SK-N-DZ (cell line): ENCODE measurements at regions not wholly inside any gene's neighbourhood (a gene's known extent, or its start where the extent isn't known, plus 50 kb on each side); places are given as distances from the start of the nearest gene placed in this dataset.
"Not testable (repeated sequence)": the region's sequence is repeated elsewhere in the genome, so short reads cannot be mapped to it uniquely, and the experiment has no call there.

Source experiments
- DNase-seq: peaks from one replicate; pipeline ENCODE4 v3.0.0-alpha.2; 2015; ENCODE audit warnings: low spot score

DNA sequence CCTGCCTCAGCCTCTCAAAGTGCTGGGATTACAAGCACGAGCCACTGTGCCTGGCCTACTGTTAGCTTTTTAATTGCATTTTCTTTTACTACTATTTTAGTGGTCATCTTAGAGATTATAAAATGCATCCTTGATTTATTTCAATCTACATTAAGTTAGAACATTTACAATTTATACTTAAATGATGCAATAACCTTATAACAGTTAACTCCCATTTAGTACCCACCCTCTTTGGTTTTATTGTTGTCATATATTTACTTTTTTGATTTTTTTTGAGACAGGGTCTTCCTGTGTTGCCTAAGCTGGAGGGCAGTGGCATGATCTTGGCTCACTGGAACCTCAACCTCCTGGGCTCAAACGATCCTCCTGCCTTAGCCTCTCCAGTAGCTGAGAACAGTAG, 77.3 kb downstream of the PPCDC start:
- DNase-seq, result no peak

DNA sequence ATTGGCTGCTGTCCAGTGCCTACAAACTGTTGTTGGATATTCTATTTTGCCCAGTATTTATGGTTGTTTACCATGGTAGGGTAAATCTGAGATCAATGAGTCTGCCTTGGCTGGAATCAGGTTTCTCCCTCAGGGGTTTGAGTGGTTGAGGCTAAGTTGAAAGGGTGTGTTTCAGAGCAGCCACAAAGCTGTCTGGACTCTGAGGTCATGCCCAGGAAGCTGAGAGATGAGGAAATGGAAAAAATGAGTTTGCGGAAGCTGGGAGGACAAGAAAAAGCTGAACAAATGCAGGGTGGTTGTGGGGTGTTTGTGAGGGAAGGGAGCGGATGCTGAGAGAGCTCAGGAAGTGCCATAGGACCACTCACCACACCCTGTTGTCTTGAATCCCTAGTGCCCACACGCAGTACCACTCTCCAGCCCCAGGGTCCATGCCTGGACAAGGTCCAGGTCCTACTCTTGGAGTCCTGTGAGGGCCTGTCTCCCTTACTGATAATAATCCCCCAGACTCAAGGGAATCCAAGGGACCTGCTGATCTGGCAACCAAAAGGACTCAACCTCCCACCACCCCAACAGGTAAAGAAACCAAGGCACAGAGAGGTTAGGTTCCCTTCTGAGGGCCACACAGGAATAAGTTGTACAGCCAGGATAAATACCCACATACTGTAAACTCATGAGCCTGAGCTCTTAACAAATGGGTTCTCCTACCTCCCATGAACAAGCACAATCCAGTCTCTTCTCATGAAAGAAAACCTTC, 81.6 kb downstream of the PPCDC start:
- no peak for DNase-seq

- no peak for DNase-seq
These were observed 84.1 kb downstream of the PPCDC start for GRCh38 chr15:75107516-75107907.

DNA sequence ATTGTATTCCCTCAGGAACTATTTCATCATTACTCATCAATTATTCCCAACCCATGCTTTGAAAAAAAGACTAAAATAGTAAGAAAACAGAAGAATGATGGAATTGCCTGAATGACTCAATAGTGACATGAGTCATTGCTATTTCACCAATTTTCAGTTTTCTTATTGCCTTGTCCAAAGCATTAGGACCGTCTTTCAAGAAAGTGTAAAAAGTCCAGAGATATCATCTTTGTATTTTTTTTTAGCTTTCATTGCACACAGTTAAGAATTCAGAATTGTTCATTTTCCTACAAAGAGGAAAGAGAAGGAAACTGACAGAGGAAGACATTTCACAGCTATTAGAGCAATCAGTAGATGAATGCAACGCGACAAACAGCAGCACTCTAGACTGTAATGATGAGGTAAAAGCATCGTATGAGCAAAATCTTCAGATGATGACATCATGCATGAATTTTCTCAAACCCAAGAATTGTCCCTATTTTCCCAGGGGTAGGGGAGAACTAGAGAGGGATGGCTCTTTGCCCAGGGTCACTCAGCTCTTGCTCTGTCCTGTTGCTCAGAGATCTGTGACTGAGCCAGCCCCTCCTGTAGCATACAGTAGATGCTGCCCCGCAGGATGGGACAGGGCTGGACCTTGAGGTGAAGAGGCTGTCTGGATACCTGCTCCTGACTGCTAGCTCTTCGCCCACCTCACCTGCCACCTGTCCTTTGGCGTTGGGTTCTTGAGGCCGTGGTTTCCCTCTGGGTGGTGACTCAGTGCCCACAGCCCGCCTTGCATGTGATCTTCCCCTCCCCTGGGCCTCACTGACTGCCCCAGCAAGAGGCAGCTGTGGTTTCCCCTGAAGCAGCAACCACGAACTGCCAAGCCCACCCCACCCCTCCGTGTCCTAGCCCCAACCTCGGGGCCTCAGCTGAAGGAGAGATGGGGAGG, 84.8 kb downstream of the PPCDC start:
- no peak for DNase-seq

DNA sequence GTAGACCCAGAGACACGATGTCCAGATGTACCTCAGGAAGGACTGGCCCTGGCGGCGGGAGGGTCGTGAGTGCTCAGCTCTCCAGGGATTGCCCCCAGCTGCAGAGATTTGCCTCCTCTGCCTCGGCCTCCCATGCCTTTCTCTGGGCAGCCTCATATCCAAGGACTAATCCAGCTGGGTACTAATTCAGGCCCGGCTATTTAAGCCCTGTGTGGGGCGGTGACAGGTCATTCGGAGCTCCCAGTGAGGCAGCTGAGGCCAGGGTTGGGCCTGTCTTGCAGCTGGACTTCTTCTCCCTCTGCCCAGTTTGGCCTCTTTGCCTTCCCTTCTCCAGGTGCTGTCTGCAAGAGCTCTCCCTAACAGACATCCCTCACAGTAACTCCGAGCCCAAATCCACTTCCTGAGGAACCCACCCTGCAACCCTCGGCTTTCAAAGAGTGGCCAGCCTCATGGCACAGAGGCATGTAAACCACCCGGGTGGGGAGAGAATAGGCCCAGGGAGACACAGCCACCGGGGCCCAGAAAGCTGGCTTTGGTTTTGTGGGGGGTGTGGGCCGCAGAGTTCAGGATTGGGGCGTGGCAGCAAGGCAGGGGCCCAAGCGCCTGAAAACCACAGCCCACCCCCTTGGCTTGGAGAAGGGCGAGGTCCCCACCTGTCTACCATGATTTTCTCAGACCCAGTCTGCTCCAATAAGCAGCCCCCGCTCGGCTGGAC, 85.8 kb downstream of the PPCDC start:
- no peak for DNase-seq

DNA sequence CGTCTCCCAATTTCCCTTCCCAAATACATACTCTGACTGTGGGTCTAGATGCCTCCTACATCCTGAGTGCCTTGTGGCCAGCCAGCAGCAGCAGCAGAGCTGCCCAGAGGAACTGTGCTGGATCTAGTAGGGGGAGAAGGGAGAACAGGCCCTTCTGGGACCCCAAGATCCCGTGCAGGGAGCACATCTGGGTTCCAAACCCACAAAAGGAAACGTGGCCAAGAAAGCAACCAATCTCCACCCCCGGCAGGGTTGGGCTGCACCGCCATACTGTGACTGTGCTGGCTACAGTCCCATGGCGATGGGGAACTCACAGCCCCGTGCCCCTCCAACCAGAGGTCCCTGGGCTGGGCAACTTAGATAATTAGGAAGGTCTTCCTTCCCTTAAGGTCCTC, 86.3 kb downstream of the PPCDC start:
- no peak for DNase-seq

- DNase-seq, result no peak
These were observed 89.0 kb downstream of the PPCDC start for GRCh38 chr15:75112278-75112847.

- DNase-seq, result no peak
These were observed 88.7 kb upstream of the C15orf39 start for GRCh38 chr15:75112848-75113492.

GRCh38 chr15:75114327-75114726, 87.4 kb upstream of the C15orf39 start:
- DNase-seq, result no peak

- no peak for DNase-seq
These were observed 86.9 kb upstream of the C15orf39 start for GRCh38 chr15:75114796-75115195.

GRCh38 chr15:75115411-75115913, 86.2 kb upstream of the C15orf39 start:
- not testable (repeated sequence) for DNase-seq

DNA sequence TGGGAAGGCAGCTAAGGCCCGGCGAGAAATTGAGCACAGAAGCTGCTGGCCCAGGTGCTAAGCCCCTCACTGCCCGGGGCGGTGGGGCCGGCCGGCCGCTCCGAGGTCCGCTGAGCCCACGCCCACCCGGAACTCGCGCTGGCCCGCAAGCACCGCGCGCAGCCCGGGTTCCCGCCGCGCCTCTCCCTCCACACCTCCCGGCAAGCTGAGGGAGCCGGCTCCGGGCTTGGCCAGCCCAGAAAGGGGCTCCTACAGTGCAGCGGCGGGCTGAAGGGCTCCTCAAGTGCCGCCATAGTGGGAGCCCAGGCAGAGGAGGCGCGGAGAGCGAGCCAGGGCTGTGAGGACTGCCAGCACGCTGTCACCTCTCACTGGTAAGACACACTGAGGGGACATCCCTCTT, 85.5 kb upstream of the C15orf39 start:
- not testable (repeated sequence) for DNase-seq

GRCh38 chr15:75117993-75118392, 83.7 kb upstream of the C15orf39 start:
- no peak for DNase-seq

DNA sequence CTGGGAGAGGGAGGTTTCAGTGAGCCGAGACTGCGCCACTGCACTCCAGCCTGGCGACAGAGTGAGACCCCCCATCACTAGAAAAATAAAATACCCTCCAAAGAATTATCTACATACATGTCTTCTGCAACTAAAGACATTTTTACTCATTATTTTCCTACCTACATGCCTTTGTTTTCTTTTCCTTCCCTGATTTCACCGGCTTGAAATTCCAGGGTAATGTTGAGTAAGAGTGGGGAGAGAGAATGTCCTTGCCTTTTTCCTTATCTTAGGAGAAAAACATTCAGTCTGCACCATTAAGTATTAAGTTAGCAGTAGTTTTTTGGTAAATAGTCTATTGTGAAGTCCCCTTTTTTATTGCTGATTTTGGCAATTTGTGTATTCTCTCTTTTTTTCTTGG, 82.4 kb upstream of the C15orf39 start:
- not testable (repeated sequence) for DNase-seq

GRCh38 chr15:75121491-75121890, 80.2 kb upstream of the C15orf39 start:
- DNase-seq, result no peak

GRCh38 chr15:75123395-75123794, 78.3 kb upstream of the C15orf39 start:
- DNase-seq, result no peak

DNA sequence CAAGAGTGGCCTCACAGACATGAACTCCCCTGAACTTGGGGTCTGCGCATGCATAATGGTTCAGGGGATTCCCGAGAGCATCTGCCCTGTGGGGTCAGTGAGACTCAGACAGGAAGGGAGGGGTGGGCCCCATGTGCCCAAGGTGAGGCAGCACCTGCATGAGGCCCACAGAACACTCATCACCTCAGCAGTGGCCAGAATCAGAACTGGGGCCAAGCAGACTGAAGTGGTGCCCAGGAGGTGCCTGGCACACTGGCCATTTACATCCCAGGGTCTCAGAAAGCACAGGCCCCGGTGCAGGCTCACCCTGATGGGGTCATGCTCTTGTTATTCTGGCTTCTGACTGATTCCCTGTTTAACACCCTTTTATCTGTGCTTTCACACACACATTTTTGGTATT, 77.4 kb upstream of the C15orf39 start:
- DNase-seq, result not testable (repeated sequence)

GRCh38 chr15:75125935-75126334, 75.7 kb upstream of the C15orf39 start:
- no peak for DNase-seq

DNA sequence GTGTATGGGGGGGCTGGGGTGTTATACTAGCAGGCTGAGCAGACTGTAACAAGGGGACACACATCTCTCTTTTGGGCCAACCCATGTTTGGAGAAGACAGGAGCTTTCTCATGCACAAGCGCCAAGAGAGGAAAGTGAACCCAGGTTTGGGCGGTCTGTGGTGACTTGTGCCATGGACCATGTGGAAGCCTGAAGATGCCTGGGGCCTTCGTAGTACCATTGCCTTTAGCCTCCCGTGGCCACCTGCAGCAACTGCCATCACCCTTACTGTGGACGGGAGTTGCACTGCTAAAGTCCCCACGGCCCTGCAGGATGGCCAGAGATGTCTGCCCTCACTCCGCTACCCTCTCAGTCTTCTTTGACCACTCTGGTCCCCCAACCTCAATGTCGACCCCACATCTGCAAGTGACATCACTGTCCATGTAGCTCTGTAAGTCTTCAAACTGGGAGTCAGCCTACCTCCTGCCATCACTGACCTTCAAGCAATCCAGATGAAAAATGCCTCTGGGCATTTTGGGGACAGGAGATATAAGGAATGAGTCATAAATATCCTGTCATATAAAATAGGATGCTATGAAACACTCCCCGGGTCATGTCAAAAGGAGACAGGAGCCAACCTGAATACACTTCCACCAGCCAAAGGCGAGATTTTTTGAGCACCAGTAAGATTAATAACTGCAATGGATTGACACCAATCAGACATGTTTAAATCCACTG, 74.7 kb upstream of the C15orf39 start:
- DNase-seq, result no peak

DNA sequence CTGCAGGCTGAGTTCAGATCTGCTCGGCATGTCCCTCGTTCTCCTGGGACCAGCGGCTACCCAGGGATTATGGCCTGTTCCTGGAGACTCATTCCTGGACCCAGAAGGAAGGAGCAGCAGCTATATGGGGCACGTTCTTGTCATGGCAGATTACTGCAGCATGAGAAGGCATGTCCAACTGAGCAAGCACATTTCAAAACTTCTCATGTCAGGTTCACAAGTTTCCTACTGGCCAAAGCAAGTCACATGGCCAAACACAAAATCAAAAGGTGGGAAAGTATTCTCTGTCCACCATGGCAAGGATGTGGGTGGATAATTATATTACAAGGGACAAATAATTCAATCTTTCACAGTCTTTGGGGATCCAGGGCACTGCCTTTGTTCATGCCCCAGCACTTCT, 71.9 kb upstream of the C15orf39 start:
- DNase-seq, result no peak
